Renal pelvis (tissue), 1 donor: ENCODE measurements at regions not wholly inside any gene's neighbourhood (a gene's known extent, or its start where the extent isn't known, plus 50 kb on each side); places are given as distances from the start of the nearest gene placed in this dataset.
"Not testable (repeated sequence)": the region's sequence is repeated elsewhere in the genome, so short reads cannot be mapped to it uniquely, and the experiment has no call there.

ENCODE experiments used
- DNase-seq: peaks from one replicate; pipeline ENCODE4 v3.0.0-alpha.2; 2013

DNA sequence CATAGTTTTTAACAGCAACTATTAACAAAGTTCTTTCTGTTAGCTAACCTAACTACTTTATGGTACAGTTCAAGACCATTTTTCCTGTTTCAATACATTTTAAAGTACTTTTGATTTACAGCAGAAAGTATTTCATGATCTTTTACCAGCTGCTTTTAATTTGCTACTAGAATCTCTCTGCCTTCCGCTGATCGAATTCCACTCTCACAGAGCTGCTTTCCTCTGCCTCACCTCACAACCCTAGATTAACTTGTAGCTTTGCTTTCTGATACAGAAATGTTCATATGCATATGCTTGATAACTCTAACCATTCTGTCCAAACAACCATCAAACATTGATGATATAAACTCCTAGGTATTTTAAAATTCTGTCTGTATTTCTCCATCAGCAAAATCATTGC is 463.2 kb upstream of the ZEB2 start:
- DNase-seq: no peak

DNA sequence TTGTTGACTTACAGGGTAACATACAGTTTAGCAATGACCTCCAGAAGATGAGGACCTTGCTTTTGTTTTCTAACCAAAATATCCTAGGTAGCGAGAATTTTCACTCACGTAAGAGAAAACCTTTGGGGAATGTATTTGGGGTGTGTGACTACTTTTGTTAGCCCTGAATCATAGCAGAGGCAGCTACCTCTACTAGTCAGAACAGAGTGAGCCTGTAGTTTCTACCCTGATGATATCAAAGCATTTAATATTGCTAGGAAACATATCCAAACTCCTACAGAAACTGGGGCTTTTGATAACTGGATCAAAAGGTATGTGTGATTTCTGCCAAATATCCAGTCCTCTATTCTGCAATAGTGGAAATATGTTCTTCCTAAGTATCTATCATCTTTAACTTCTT is 462.6 kb upstream of the ZEB2 start:
- no peak for DNase-seq

DNA sequence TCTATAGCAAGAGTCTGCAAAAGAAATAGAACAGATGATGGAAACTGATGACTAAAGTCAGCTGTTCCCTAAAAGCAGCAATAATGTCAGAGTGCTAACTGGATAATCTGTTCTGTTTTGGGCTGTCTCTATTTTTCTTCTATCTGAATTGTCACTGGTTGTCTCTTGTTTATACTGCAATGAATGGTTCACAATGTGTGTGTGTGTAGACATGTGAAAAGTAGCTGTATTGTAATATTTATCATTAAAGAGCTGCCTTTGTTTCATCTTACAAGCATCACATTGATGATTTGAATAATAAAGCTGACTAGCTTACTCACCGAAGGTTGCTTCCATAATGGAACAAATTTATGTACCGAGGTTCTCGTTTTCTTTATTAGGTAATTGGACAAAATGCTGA is 456.0 kb upstream of the ZEB2 start:
- DNase-seq: no peak

DNA sequence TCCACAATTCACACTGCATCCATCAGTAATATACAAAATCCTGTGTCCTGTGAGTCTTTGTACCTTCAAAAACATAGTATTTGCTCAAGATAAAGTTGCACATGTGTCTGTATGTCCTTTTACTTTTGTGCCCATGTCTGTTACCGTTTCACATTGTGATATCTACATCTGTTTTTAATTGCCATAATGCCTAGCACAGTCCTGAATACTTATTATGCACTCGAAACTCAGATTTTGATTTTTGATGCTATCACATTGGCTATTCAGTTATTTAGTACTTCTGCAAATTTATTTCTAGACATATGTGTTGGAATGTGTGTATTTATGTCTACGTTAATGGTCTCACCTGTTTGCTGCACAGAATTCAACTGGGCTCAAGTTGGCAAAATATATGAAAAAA is 452.8 kb upstream of the ZEB2 start:
- DNase-seq: no peak

DNA sequence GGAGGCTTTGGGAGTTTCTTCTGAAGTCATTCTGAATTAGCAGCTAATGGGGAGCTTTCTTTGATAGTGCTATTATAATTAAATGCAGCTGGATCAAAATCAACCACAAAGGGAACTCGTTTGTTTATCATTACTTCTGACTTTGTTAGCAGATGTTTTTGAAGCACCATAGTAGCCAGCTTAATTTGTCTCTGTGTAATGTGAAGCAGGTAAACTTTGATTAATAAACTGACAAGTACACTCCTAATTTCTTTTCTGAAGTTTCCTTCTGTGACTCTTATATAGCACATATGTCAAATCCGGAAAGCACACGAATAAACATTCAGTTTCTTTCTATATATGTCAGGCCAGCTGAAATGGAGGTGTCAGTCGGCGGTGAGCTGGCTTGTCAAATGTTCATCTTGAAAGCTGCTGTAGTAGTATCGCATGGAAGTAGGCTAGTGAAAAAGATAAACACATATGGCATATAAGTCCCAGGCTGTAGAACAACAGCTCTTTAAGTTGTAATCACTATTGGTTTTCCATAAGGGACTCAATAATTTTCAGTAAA is 451.9 kb upstream of the ZEB2 start:
- no peak for DNase-seq

DNA sequence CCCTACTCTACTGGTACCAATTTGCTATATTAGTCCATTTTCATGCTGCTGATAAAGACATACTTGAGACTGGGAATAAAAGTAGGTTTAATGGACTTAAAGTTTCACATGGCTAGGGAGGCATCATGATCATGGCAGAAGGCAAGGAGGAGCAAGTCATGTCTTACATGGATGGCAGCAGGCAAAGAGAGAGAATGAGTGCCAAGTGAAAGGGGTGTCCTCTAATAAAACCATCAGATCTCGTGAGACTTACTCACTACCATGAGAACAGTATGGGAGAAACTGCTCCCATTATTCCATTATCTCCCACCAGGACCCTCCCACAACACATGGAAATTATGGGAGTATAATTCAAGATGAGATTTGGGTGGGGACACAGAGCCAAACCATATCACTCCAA is 450.5 kb upstream of the ZEB2 start:
- not testable (repeated sequence) for DNase-seq

DNA sequence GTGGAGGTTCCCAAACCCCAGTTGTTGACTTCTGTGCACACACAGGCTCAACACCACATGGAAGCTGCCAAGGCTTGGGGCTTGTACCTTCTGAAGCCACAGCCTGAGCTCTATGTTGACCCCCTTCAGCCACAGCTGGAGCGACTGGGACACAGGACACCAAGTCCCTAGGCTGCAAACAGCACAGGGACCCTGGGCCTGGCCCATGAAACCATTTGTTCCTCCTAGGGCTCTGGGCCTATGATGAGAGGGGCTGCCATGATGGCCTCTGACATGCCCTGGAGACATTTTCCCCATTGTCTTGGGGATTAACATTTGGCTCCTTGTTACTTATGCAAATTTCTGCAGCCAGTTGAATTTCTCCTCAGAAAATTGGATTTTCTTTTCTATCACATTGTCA is 449.6 kb upstream of the ZEB2 start:
- not testable (repeated sequence) for DNase-seq

DNA sequence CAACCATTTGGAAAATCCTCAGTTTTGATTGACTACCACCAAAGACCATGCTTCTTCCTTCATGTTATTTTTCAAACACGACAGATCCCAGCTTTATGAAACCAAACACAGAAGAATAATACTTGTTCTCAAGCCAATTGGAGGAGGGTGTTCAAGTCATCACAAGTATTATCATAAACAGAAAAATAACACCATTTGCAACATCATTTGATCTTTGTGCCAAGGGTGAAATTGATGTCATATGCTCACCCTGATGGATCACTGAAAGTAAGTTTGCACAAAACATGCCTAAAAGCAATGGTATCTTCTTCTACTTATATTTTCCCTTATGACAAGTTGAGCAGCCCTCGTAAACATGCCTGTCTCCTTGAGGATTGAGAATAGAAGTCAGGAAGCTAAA is 448.0 kb upstream of the ZEB2 start:
- DNase-seq: no peak

DNA sequence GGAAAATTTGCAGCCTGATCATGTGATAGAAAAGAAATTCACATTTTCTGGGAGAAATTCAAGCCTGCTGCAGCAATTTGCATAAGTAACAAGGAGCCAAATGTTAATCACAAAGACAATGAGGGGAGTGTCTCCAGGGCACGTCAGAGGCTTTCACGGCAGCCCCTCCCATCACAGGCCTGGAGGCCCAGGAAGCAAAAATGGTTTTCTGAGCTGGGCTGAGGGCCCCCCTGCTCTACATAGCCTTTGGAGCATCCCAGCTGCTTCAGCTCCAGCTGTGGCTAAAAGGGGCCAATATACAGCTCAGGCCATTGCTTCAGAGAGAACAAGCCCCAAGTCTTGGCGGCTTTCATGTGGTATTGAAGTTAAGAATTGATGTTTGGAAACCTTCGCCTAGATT is 445.3 kb upstream of the ZEB2 start:
- no peak for DNase-seq

DNA sequence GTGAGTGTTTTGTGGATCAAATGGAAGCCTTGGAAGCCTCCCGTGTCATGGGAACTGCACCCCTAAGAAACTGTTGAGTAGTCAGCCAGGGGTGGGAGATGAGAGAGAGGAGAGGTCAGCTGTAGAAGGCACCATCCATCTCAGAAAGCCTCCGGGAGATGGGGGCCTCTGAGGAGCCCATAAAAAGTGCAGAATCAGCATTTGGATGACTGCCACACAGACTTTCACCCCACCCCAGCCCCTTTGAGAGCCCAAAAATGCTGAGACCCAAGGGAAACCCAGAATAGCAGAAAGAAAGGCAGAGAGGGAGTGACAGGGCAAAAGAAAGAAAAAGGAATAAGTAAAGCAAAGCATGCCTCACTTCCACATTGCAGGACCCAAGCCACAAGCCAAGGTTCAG is 443.1 kb upstream of the ZEB2 start:
- DNase-seq: no peak

DNA sequence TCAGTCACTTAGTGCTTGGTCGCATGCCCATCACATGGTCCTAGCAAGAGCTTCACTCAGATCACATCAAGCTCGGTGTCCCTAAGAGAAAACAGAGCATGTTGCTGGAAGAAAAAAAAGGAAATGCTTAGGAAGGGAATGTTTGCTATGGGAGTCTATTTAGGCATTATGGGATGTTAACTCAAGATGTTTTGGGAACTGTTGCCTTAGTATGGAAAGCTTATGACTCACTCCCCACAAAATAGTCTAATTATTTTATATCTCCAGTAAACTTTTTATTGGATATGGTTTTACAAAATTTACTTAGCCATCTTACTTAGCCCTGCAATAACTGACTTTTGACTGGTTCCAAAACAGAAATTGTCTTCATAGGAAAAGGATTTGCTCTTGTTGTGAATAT is 439.5 kb upstream of the ZEB2 start:
- no peak for DNase-seq

DNA sequence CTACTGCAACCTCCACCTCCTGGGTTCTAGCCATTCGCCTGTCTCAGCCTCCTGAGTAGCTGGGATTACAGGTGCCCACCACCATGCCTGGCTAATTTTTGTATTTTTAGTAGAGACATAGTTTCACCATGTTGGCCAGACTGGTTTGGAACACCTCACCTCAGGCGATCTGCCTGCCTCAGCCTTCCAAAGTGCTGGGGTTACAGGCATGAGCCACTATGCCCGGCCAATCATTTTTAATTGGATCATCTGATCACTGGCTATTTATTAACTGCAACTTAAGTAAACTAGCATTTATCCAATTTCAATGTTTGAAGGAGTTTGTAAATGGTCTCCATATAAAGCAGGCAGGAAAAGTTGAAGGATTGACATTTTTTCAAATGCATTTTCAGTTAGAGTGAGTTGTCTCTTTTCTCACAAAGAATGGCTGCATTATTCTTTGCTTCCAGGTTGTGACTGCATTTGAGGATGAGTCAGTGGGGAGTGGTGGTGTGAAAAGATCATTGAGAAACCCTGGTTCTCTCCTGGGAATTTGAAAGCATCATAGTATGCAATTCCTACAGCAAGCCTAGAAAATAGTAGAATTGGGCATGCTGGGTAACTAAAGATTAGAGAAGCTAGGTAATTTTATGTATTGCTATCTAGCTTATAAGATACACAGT is 431.1 kb upstream of the ZEB2 start:
- no peak for DNase-seq

DNA sequence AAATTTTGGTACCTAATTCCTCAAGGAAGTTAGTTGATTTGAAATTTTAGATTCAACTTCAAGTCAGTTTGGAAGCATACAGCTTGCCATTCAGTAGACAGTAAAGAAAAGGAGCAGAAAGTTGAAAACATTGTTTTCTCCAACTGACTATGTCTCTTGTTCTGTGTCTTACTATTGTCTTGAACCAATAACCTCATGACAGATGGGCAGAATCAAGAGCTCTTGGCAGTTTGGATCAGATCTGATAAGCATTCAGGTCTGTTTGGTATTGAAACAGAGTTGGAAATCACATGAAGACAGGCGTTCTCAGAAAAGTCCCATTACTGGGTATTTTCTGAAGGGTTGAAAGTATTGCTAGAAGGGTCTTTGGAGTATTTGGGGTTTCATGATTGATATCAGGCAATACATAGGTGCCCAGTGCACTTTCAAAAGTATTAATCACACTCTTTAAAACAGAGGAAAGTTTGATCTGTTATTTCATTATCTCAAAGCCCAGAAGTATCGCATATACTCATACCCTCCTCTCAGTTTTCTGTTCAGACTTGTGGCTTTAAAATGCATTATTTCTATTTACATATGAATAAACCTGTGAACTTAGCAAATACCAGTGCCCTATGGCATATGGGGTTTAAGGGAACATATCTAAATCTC is 428.4 kb upstream of the ZEB2 start:
- no peak for DNase-seq

DNA sequence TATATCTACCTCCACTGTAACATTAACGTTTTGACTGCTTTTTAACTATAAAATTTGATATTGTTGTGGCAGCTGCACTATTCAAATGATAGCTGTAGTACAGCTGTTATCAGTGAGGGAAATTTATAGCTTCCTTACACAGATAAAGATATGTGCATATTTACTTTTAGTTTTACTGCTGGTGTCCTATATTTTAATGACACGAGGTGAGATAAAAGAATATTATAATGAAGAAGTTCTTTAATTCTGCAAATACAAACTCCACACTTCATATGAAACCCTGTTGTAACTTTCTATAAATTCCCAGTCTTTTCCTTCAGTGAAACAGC is 427.8 kb upstream of the ZEB2 start:
- DNase-seq: no peak

DNA sequence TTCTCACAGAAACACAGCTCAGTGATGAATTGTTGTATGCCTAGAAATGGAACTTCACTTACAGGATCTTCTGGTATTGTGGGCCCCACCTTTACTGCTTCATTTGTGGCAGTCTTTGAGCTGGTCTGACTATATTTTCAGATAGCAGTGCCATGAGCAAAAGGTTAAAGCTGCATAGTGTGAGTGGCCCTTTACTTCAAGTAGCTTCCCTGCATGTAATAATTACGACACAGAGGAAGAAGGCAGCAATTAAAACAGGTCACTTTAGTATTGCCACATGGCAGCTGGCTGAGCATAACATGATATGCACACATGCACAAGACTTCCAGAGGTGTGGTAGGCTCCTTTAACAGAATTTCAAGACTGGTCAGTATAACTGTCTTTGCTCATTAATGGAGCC is 426.3 kb upstream of the ZEB2 start:
- no peak for DNase-seq

DNA sequence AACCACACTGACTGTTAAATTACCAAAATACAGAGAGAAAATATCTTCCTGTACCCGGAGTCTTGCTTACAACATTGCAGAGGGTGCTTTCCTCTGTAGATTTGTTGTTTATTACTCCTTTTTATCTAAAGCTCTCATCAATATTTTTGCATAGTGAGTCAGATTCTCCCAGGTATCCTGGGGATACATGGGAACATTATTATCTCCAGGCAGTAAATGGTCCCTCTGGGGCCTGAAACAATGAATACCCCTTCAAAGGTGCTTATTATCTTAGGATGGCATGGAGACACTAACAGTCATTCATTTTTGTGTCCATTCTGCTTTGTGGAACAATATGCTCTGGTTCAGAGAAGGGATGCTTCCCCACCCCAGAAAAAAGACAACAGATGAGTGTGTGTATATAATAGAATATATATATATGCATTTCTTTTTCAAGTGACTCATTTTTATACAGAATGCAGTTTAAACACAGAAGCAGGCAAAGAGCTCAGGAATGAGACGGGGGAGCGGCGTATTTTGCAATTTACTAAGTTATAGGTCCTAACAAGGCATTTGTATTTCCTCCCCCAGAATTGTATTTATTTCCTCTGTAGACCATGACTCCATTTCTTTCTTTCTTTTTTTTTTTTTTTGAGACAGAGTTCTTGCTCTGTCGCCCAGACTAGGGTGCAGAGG is 424.8 kb upstream of the ZEB2 start:
- no peak for DNase-seq

DNA sequence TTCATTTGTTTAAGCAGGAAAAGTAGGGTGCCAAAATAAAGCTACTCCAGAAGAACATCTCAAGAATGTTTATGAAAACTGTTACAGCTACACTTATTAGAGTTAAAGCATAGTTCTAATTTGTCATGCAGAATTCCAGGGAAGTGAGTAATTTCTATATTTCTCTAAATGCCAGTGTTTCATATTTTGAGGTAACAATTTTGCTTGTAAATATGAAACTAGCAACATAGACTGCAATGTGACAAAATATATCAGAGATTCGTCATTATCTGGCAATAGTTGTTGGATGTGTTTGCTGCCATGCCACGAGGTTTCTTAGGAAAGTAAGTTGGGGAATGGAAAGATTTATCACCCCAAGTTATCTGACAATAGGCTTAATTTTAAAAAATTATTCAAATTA is 424.1 kb upstream of the ZEB2 start:
- DNase-seq: no peak

DNA sequence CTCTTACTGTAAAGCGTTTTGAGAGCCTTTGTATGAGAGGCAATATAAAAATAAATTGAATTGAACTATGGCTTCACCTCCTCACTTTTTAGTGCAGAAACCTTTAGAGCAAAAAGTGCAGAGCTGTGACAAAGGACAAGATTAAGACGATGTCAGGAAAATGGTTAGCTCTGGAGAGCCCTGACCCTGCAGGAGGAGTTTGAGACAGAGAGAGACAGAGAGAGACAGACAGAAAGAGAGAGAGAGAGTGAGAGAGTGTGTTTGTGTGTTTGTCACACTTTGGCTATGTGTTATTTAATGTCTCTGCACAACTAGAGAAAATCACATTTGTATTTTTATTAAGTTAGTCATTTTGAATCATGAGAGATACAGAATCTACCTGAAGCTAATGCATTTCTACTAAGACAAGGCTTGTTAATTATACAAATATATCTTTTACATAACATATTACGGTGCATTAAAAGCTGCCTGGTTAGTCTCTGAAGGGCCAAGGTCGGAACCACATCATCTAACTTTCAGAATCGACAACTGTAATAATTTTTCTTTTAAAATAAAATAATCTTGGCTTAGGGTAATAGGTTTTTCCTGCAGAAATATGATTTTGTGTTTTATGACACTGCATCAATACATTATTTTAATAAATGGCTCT is 423.5 kb upstream of the ZEB2 start:
- DNase-seq: no peak

DNA sequence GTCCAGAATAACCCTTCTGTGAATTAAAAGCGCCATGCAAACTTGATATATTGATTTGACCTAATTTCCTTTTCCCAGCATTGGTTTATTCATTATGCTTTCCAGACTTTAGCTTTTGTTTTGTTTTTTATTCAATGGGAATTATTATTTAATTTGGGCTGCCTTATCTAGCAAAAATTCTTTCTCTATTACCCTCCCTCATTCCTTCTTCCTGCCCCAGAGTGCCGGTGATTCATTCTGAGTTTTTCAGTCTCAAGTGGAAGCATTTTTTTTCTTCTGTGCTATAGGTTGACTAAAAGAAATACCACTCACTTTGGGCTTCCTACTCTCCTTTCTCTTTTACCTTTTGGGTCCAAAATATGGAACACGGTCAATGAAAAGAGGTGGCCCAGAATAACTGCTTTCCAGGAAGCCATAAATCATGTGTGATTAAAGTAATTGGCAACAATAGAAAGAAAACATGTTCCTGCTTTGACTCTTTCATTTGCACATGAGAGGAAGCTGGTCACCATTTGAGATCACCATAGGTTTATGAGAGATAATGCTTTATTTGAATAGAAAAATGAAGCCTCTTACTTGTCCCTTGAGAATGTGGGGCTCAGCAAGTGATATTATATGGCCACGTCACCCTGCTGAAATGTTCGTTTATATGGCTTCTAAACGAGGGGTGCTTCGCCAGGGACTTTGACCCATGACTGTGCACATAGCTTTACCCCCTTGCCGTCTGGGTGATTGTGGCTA is 422.8 kb upstream of the ZEB2 start:
- DNase-seq: no peak

DNA sequence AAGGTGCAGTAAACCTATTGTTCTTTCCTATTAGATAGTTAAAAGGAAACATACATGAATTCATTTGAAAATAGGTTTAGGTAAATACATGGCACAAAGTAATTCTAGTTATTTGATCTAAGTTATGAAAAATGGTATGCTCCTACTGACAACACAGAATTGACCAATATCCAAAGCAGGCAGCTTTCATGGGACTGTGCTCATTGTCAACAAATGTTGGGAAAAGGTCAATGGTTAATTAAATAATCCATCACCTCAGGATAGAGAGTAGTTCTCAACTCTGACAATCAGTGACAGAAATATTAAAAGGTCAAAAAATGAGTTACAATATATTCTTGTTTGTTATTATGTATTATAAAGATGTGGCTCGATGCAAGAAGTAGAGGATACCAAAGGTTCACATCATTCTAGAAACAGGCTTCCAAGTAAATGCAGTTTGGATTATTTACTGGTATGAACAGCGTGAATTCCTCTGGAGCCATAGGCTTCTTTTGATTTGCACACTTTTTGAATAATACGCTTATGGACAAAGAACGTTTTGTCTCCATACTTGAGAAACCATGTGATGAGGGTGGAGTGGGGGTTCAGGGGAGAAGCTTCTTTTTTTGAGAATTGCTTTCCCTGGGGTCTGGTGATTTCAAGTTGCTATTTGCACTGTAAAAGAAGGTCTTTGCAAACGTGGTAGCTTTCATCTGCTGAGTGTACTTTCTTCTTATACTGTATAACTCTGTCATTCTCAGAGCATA is 422.0 kb upstream of the ZEB2 start:
- DNase-seq: no peak

DNA sequence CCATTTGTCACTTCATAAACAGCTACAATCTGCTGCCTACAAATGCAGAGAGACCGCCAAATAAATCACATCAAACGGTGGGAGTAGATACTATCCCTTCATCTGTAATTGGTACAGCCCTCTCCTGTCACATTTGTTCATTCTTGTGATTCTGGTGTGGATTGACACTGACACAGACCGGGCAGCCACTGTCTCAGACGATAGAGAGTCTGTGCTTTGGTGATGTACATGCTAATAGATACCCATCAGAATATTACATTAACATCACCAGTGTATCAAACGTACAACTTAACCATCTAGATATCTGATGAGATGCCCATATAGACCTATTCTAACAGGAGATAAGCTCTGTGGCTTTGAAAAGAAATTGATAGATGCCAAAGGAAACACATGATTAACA is 419.7 kb upstream of the ZEB2 start:
- no peak for DNase-seq
